ENCODE measurements at regions not wholly inside any gene's neighbourhood (a gene's known extent, or its start where the extent isn't known, plus 50 kb on each side); places are given as distances from the start of the nearest gene placed in this dataset.

- no peak for TF ChIP-seq CTCF (IDR thresholded peaks at IDR 0.05; ENCODE audit: insufficient read depth, low read length, poor library complexity, severe bottlenecking)
- no peak for TF ChIP-seq EZH2phosphoT487 (conservative IDR thresholded peaks at IDR 0.05; ENCODE audit: low read length)
Measured at GRCh38 chr12:4135919-4136605, 137.5 kb upstream of the CCND2 start.

Data from SU-DHL-6 (cell line).